ENCODE measurements at regions not wholly inside any gene's neighbourhood (a gene's known extent, or its start where the extent isn't known, plus 50 kb on each side); places are given as distances from the start of the nearest gene placed in this dataset.

- no peak for DNase-seq
Observed at GRCh38 chr18:72470391-72470790, 73.8 kb downstream of the CBLN2 start.

GRCh38 chr18:72468021-72468710 is 76.0 kb downstream of the CBLN2 start:
- no peak for DNase-seq

GRCh38 chr18:72460210-72460680 is 83.9 kb downstream of the CBLN2 start:
- peak in 1 of 3 experiments; percentile 38 for DNase-seq

- DNase-seq, result no peak
Observed at GRCh38 chr18:72458271-72458670, 85.9 kb downstream of the CBLN2 start.

GRCh38 chr18:72456802-72457201 is 87.3 kb downstream of the CBLN2 start:
- DNase-seq, result no peak

- DNase-seq, result no peak
Observed at GRCh38 chr18:72452328-72452727, 91.8 kb downstream of the CBLN2 start.

GRCh38 chr18:72444798-72445155 is 99.4 kb downstream of the CBLN2 start:
- DNase-seq, result no peak

- no peak for DNase-seq
Observed at GRCh38 chr18:72444111-72444797, 99.9 kb downstream of the CBLN2 start.

GRCh38 chr18:72436401-72436800 is 107.7 kb downstream of the CBLN2 start:
- DNase-seq, result peak in 2 of 3 experiments; percentile 39 to 79

GRCh38 chr18:72433756-72434155 is 110.4 kb downstream of the CBLN2 start:
- DNase-seq, result no peak

GRCh38 chr18:72427721-72428120 is 116.4 kb downstream of the CBLN2 start:
- DNase-seq, result no peak

- DNase-seq, result no peak
Observed at GRCh38 chr18:72419914-72420313, 124.2 kb downstream of the CBLN2 start.

- DNase-seq, result no peak
Observed at GRCh38 chr18:72412927-72413326, 131.2 kb downstream of the CBLN2 start.

GRCh38 chr18:72411261-72411660 is 132.9 kb downstream of the CBLN2 start:
- no peak for DNase-seq

- no peak for DNase-seq
Observed at GRCh38 chr18:72410399-72410798, 133.7 kb downstream of the CBLN2 start.

- DNase-seq, result no peak
Observed at GRCh38 chr18:72409903-72410302, 134.2 kb downstream of the CBLN2 start.

GRCh38 chr18:72407048-72407447 is 137.1 kb downstream of the CBLN2 start:
- no peak for DNase-seq

GRCh38 chr18:72391951-72392350 is 152.2 kb downstream of the CBLN2 start:
- DNase-seq, result no peak

- DNase-seq, result no peak
Observed at GRCh38 chr18:72391427-72391826, 152.7 kb downstream of the CBLN2 start.

GRCh38 chr18:72378016-72378415 is 166.1 kb downstream of the CBLN2 start:
- DNase-seq, result no peak

GRCh38 chr18:72376256-72376655 is 167.9 kb downstream of the CBLN2 start:
- DNase-seq, result no peak

GRCh38 chr18:72375618-72376017 is 168.5 kb downstream of the CBLN2 start:
- DNase-seq, result no peak

- DNase-seq, result no peak
Observed at GRCh38 chr18:72372076-72372475, 172.1 kb downstream of the CBLN2 start.

- DNase-seq, result peak in 1 of 3 experiments; percentile 28
Observed at GRCh38 chr18:72368308-72368707, 175.8 kb downstream of the CBLN2 start.

- DNase-seq, result no peak
Observed at GRCh38 chr18:72360634-72361033, 183.5 kb downstream of the CBLN2 start.
